B cell (primary cell): ENCODE measurements at regions not wholly inside any gene's neighbourhood (a gene's known extent, or its start where the extent isn't known, plus 50 kb on each side); places are given as distances from the start of the nearest gene placed in this dataset.

ENCODE experiments used
- CTCF ChIP-seq: fragments of 200-600 bp; IDR thresholded peaks from one replicate; pipeline ENCODE4 v1.8.0; 2022; ENCODE audit warnings: antibody characterized with exemption, mild to moderate bottlenecking
- EZH2 ChIP-seq: IDR thresholded peaks from 2 replicates; pipeline ENCODE4 v1.6.1; 2012; ENCODE audit warnings: borderline replicate concordance, low read depth, mild to moderate bottlenecking, moderate library complexity, low read length; ENCODE audit not compliant: insufficient read depth, poor library complexity, severe bottlenecking

- TF ChIP-seq CTCF = no peak
- TF ChIP-seq EZH2 = no peak
Observed at GRCh38 chr6:40642190-40642589, 55.0 kb upstream of the LRFN2 start.
